ENCODE measurements at regions not wholly inside any gene's neighbourhood (a gene's known extent, or its start where the extent isn't known, plus 50 kb on each side); places are given as distances from the start of the nearest gene placed in this dataset.

GRCh38 chr3:87437765-87438164, 161.4 kb upstream of the POU1F1 start:
- TF ChIP-seq CTCF (IDR thresholded peaks at IDR 0.05) (no peak), POLR2AphosphoS5 (IDR thresholded peaks at IDR 0.05) (no peak)
